ENCODE measurements at regions not wholly inside any gene's neighbourhood (a gene's known extent, or its start where the extent isn't known, plus 50 kb on each side); places are given as distances from the start of the nearest gene placed in this dataset.

GRCh38 chr6:122050242-122050755 is 349.2 kb upstream of the HSF2 start:
- Histone ChIP-seq H3K4me3 (no peak overlapping the region), H3K27ac (no peak overlapping the region), H3K4me1 (no peaks in the 10 kb centered on the region), H3K9me3 (no peaks in the 10 kb centered on the region), H3K27me3 (no peaks in the 10 kb centered on the region), H3K36me3 (no peaks in the 10 kb centered on the region)
- TF ChIP-seq CTCF (IDR thresholded peaks at IDR 0.05) (no peak), POLR2A (IDR thresholded peaks at IDR 0.05) (no peak), EP300 (IDR thresholded peaks at IDR 0.05) (no peak)
- no peak for DNase-seq (ENCODE audit: low spot score in 2 of 2)

- TF ChIP-seq EP300 (IDR thresholded peaks at IDR 0.05) (no peak), CTCF (IDR thresholded peaks at IDR 0.05) (no peak), POLR2A (IDR thresholded peaks at IDR 0.05) (no peak)
- no peak for DNase-seq (ENCODE audit: low spot score in 2 of 2)
- Histone ChIP-seq H3K27ac (no peak overlapping the region), H3K27me3 (no peaks in the 10 kb centered on the region), H3K4me3 (no peak overlapping the region), H3K36me3 (no peaks in the 10 kb centered on the region), H3K4me1 (no peaks in the 10 kb centered on the region), H3K9me3 (no peaks in the 10 kb centered on the region)
- 59 to 62% methylated on average over 3 of the region's 3 CpGs for WGBS, 2 donors
Observed at GRCh38 chr6:122052346-122052900, 347.0 kb upstream of the HSF2 start.

GRCh38 chr6:122059918-122060317 is 339.5 kb upstream of the HSF2 start:
- H3K27ac ChIP-seq, result no peak overlapping the region
- TF ChIP-seq EP300 (IDR thresholded peaks at IDR 0.05), result no peak
- no peak for TF ChIP-seq POLR2A (IDR thresholded peaks at IDR 0.05)
- H3K27me3 ChIP-seq, result no peaks in the 10 kb centered on the region
- no peaks in the 10 kb centered on the region for H3K4me1 ChIP-seq
- 65 to 70% methylated on average over 4 of the region's 4 CpGs for WGBS, 2 donors
- no peaks in the 10 kb centered on the region for H3K9me3 ChIP-seq
- no peaks in the 10 kb centered on the region for H3K36me3 ChIP-seq
- no peak for DNase-seq (ENCODE audit: low spot score in 2 of 2)
- H3K4me3 ChIP-seq, result no peak overlapping the region

GRCh38 chr6:122061855-122062254 is 337.6 kb upstream of the HSF2 start:
- H3K4me3 ChIP-seq, result no peak overlapping the region
- H3K4me1 ChIP-seq, result no peaks in the 10 kb centered on the region
- TF ChIP-seq POLR2A (IDR thresholded peaks at IDR 0.05) (no peak), EP300 (IDR thresholded peaks at IDR 0.05) (no peak), CTCF (IDR thresholded peaks at IDR 0.05) (no peak)
- H3K9me3 ChIP-seq, result no peaks in the 10 kb centered on the region
- no peaks in the 10 kb centered on the region for H3K36me3 ChIP-seq
- no peak for DNase-seq (ENCODE audit: low spot score in 2 of 2)
- WGBS, 2 donors, result 70 to 75% methylated on average over 3 of the region's 3 CpGs
- H3K27ac ChIP-seq, result no peak overlapping the region
- H3K27me3 ChIP-seq, result no peaks in the 10 kb centered on the region

GRCh38 chr6:122063076-122063475 is 336.4 kb upstream of the HSF2 start:
- Histone ChIP-seq H3K36me3 (no peaks in the 10 kb centered on the region), H3K4me3 (no peak overlapping the region), H3K4me1 (peaks cover 0 to 6% (median 0%) of the 10 kb centered on the region in 4 donors), H3K9me3 (no peaks in the 10 kb centered on the region), H3K27me3 (no peaks in the 10 kb centered on the region), H3K27ac (no peak overlapping the region)
- no peak for TF ChIP-seq CTCF (IDR thresholded peaks at IDR 0.05)
- no peak for TF ChIP-seq POLR2A (IDR thresholded peaks at IDR 0.05)
- no peak for TF ChIP-seq EP300 (IDR thresholded peaks at IDR 0.05)
- 30 to 40% methylated on average over 4 of the region's 4 CpGs for WGBS, 2 donors
- DNase-seq (ENCODE audit: low spot score in 2 of 2), result no peak

- 88% methylated on average over 5 of the region's 5 CpGs for WGBS, 2 donors
- H3K4me3 ChIP-seq, result no peak overlapping the region
- no peaks in the 10 kb centered on the region for H3K36me3 ChIP-seq
- TF ChIP-seq CTCF (IDR thresholded peaks at IDR 0.05), result no peak
- no peak for TF ChIP-seq EP300 (IDR thresholded peaks at IDR 0.05)
- TF ChIP-seq POLR2A (IDR thresholded peaks at IDR 0.05), result no peak
- no peak overlapping the region for H3K27ac ChIP-seq
- DNase-seq (ENCODE audit: low spot score in 2 of 2), result no peak
- no peaks in the 10 kb centered on the region for H3K27me3 ChIP-seq
- H3K4me1 ChIP-seq, result peaks cover 0 to 11% (median 0%) of the 10 kb centered on the region in 4 donors
- no peaks in the 10 kb centered on the region for H3K9me3 ChIP-seq
Observed at GRCh38 chr6:122063761-122064160, 335.7 kb upstream of the HSF2 start.

All from tibial nerve (tissue), 4 donors.